GM18498 (cell line): ENCODE measurements at regions not wholly inside any gene's neighbourhood (a gene's known extent, or its start where the extent isn't known, plus 50 kb on each side); places are given as distances from the start of the nearest gene placed in this dataset.
"Not testable (repeated sequence)": the region's sequence is repeated elsewhere in the genome, so short reads cannot be mapped to it uniquely, and the experiment has no call there.

ENCODE experiments used
- ATAC-seq: cut with Tn5 transposase; IDR thresholded peaks from one replicate; pipeline ENCODE4 v1.9.1; 2021; ENCODE audit warnings: mild to moderate bottlenecking, moderate library complexity; ENCODE audit not compliant: unreplicated experiment

DNA sequence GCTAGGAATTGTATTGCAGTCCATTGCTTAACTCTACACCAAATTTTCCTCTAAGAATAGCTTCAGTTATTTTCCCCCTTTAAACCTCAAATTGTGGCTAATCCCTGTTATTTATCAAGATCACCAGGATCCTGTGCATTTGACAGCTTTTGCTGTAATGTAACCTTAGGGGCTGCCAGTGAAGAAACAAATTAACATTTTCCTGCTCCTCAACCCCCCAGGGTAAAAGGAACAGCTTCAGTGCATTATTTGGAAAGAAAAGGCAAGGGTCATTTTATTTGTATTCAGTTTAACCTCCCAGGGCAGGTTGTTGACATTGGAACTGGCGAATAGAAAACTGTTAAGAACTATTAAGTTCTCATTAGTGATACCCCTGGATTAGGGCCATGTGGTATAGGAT is 57.0 kb downstream of the PCDH20 start:
- no peak for ATAC-seq

DNA sequence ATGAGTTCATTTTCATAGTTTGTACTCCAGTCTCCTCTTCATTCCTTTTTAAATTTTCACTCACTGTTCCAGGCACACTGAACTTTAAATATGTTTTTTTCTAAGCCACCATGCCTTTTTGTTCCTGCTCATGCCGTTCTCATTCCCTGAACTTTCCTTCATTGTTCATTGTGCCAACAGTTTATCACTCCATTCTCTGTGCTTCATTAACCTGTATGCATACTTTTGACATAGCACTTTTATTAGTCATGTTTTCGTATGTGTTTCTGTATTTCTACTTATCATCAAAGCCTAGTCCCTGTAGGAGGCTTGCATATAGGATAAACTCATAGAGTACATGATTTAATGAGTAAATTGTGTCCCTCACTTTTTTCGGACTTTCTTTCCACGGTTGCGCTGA is 65.3 kb downstream of the PCDH20 start:
- ATAC-seq: no peak

DNA sequence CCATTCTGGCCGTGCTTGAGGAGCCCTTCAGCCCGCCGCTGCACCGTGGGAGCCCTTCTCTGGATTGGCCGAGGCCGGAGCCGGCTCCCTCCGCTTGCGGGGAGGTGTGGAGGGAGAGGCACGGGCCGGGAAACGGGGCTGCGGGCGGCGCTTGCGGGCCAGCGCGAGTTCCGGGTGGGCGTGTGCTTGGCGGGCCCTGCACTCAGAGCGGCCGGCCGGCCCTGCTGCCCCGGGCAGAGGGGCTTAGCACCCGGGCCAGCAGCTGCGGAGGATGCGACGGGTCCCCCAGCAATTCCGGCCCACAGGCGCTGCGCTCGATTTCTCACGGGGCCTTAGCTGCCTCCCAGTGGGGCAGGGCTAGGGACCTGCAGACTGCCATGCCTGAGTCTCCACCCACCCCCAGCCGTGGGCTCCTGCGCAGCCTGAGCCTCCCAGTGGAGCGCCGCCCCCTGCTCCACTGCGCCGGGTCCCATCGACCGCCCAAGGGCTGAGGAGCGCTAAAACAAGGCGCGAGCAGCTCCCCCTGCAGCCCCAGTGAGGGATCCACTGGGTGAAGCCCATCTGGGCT is 76.5 kb downstream of the PCDH20 start:
- ATAC-seq: no peak

DNA sequence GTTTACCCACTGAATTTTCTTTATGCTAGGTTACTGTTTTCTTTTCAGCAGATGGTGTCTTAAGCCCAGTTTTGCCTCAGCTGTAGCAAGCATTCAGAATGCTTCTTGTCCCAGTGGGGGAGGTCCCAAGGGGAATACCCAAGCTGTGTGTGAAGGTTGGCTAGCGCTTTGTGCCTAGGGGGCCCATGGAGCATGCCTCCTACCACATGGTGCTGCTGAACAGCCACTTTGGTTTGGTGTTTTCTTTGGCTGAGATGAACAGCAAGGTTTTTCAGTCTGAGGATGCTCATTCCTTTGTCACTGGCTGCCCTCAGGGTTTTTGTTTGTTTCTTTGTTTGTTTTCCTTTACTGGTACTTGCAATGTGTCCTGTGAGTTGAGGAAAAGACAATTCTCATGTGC is 99.0 kb downstream of the PCDH20 start:
- no peak for ATAC-seq

DNA sequence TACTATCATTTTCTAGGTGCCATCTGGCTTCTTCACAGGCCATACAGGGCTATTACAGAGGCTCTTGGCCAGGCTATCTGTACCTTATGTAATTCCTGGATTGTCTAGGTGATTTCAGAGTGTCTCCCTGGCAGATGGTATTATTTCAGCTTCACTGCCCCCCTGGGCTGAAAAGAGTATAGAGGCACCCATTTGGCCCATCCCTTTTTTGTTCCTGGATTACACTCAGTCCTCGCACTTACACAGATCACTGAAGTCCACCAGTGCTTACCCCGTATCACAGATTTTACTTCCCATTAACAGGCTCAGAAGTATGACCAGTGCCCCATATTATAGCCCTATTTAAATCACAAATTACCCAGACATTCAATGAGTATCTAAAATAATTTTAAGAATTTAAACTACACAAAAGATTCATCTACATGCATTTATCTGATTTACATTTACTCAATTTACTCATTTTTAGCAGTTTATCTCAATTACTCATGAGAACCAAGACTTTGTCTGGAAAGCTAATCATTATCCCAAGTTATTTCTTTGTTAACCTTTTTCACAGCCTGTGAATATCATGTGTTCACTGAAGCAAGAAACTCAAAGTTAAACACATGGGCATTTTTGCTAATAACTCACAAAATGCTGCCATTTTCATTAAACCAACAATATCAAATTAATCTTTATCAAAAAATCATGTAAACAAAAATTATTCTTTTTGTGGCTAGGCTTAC is 121.0 kb downstream of the PCDH20 start:
- ATAC-seq: no peak

DNA sequence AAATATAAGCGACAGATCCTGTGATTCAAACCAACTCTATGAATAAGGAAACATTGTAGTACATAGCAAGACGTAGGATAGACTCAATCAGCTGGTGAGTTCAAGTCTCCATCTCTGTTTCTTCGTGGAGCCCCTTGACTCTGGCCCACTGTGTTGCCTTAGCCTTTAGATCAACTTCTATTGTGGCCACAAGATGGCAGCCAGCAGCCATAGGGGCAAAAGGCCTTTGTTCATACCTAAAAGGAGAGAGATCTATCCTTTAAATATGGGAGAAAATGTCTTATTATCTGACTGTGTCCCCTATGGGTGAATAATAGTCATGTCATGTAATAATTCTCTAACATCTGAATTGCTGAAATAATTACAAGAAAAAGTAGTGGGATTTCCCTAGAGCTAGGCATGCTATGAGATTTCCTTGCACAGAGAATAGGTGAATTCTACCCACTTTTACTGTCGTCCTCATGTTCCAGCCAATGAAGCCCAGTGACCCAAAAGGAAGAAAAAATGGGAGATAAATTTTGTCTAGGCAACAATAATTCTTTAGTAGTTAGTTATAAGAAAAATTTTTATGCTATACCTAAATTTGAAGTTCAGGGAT is 129.4 kb downstream of the PCDH20 start:
- ATAC-seq: no peak

DNA sequence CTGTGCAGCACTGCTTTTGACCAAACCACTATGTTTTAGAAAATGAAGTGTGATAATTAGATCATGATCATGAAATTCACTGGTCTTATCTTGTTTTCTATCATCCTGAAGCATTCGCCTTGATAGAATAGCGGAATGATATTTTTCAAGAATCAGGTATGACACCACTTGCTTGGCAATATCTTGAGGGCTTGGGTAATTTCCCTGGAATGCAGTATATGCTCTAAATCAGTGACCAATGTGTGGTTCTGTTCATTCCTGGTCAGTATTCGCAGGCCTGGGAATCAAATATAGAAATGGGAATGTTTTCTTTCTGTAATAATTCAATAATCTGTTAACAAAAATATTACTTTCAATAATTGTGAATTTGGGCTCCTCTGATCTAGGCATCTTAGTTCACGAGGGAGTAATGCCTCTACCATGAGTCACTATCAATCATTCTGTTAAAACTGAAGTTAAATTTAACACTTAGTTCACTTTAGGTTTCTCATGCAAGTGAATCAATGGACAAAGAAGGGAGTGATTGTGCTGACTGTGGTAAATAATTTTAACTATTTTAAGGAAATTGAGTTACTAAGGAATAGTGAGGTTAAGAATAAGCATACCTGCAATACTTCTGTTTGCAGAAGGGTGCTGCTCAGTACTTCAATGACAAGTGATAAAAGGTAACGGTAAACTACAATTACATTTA is 137.9 kb downstream of the PCDH20 start:
- no peak for ATAC-seq

DNA sequence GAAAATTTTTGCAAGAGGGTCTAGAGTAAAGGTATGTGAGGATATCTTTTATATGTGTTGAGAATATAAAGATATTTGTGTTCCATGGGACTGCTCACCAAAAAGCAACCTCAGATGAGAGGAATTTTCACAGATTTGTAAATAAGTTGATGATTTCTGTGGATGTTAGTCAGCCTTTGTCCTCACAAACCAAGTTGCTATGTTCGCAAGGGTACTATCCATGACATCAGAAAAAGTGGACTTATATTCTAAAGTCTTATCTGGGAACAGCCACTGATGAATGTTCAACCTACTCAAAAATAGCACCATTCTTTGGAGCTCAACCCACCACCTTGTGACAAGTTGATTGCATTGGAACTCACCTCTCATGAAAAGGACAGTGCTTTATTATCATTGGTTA is 138.6 kb downstream of the PCDH20 start:
- no peak for ATAC-seq

DNA sequence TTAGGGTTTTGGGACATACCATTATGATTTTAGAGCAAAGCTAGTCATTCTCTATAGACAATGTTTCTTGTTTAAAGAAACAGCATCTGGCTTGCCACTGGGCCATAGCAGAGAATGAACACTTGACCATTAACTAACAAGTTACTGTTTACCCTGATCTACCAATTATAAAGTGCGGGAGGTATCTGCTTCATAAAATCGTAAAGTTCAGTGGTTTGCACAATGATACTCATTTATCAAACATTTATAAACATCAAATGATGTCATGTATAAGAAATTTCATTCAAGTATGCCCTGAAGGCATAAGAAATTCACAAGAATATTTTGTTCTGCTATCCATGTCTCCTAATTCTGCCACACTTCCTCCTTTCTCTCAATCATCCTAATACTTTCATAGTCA is 139.2 kb downstream of the PCDH20 start:
- ATAC-seq: no peak

DNA sequence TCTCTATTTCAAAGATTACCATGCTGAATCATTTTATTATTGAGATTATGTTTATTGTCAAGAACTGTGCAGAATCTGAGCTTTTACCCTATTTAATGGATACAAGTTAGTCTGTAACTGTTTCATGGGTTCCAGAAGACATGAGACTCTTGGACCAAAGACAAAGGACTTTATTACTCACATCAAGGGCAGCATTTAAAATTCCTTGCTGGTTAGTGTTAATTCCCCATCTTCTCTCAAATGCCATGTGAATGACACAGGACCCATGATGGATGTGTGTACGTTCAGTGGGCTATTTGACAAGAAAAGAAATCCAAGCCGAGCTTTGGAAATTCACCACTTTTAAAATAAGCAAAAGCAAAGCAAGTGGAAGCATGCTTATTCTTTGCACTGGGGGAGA is 139.9 kb downstream of the PCDH20 start:
- ATAC-seq: no peak

DNA sequence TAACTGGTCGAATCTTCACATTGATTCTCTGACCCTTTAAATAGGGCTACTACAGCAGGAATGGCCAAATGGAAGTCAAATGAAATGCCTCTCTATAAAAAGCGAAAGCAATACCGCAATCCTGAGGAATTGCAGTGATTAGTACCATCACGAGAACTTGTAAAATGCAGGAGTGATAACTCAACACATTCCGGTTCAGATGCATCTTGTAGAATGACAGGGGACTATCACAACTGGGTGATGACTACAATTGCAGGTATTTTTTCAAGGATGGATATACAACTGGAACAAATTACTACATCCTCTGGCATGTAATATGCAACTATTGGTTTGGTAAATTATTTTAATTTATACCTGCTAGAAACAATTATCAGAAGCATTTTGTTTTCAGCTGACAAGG is 140.4 kb downstream of the PCDH20 start:
- no peak for ATAC-seq

DNA sequence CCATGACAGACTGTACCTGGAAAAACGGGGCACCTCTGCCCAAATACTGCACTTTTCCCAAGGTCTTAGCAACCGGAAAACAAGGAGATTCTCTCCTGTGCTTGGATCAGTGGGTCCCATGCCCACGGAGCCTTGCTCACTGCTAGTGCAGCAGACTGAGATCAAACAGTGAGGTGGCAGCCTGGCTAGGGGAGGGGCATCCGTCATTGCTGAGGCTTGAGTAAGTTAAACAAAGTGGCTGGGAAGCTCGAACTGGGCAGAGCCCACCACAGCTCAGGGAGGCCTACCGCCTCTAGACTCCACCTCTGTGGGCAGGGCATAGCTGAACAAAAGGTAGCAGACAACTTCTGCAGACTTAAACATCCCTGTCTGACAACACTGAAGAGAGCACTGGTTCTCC is 148.8 kb downstream of the PCDH20 start:
- ATAC-seq: not testable (repeated sequence)

DNA sequence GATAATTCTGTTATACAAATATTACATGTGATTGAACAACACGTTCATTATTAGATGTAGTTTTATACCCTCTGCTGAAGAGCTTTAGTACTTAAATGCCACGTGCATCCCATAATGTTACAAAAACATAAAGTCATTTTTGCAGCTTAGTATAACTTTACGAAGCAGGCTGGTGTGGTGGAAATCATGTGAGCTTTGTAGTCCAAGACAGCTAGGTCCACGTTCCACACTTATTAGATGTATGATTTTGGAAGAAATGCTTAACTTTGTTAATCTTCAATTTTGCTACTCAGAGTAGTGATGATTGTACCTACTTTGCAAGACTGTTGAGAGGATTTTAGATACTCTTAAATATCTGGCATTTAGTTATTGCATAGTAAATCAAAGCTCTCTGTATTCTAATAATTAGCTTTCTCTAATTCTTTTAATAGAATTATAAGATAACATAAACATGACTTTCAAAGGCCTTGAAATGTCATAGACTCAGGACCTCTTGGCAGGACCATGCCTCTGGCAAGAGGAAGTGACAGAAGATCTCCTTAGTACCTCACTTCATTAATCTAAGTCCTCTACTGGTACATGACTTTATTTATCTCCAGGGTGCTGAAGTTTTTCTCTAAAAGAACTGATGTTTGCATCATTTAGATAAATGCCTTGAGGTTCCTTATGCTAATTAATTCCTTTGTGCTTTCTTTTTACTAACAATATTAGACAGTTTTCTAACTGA is 153.7 kb downstream of the PCDH20 start:
- ATAC-seq: no peak

DNA sequence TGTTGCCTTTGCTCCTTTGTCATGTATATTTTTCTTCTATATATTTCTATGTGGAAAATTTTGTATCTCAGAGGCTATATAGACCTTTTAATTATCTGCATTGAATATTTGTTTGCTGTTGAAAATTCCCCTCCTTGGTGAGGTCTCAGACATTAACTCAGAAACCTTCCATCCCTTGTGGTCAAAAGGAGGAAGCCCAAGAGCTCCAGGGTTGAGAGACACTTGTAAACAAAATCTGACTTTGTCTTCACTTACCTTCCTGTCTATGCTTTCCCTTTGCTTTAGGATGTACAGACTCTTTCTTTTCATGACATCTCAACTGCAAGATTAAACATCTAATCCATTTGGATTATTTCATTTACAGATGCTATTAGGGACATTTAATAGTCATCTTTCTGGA is 157.5 kb downstream of the PCDH20 start:
- ATAC-seq: no peak

DNA sequence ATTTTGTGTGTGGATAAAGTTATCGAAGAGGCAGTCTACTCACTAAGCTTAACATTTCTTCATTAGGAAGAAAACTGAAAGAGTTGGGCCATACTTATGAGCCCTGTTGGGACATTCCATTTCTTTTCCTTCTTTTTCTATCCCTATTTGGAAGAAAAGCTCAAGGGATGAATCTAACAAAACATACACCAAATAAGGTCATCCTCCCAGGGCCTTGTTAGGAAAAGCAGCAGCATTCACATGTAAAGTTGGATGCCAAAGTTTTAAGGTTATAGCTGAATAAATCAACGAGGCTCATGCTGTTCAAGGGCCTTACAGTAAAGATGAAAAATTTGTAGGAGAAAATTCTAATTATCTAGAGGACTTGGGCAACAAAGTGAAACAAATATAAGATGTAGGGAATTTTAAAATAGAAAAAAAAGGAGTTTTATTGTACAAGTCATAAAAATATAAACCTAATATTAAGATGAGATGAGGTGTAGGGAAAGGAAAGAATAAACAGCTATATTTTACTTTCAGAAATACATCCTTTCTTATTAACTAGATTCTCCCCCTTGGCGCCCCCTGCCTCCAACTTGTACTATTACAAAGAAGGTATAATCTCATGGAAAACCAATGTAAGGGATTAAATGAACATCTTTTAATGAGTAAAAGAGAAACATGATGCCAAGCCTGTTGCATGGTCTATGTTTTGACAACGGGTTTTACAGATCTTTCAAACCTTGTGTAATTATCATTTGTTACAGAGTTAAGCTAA is 160.4 kb downstream of the PCDH20 start:
- ATAC-seq: no peak

DNA sequence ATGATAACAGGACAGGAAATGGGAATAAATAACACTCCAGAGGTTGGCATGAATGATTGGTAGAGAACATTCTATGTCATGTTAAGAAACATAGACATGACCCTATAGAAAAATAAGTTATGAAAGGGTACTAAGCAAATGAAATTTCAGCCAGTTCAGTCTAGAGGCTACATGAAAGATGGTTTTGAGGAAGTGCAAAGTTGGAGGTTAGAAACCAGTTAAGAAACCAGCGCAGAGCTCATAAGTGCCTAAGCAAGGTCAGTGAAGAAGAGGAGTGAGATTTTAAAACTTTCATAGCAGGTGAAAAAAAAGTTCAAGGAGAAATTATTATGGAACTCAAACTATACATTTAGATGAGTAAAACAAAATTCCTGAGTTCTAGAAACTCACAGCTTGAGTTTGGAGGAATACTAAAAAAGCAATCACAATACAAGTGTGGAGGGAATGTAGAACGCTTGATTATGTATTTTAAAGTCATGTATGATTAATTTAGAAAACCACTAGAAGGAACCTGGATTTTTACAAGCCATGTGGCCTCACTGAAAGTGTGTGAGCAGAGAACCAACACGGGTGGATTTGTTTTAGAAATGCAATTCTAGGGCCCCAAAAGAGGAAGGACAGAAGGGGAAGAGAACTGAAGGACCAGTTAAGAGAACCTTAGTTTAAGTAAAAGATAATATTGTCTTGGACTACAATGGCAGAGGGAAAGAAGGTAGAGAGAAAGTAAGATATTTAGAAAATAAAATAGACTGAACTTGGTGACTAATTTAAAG is 162.4 kb downstream of the PCDH20 start:
- ATAC-seq: peak; percentile 72

DNA sequence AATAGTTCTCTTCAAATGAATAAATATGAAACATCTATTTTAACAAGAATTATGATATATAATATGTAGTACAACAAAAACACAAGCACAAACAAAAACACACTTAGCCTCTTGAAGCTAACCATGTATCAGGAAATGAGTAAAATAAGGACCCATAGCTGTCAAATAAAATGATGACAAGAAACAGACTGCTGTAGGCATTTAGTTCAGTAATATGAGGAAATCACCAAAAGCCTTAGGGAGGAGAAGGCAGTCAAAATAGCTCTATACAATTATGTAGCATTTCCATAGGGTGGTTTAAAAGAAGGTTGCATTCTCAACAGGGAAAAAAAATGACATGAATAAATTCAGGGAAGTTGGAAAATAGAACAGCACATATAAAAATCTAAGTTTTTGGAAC is 163.4 kb downstream of the PCDH20 start:
- no peak for ATAC-seq

DNA sequence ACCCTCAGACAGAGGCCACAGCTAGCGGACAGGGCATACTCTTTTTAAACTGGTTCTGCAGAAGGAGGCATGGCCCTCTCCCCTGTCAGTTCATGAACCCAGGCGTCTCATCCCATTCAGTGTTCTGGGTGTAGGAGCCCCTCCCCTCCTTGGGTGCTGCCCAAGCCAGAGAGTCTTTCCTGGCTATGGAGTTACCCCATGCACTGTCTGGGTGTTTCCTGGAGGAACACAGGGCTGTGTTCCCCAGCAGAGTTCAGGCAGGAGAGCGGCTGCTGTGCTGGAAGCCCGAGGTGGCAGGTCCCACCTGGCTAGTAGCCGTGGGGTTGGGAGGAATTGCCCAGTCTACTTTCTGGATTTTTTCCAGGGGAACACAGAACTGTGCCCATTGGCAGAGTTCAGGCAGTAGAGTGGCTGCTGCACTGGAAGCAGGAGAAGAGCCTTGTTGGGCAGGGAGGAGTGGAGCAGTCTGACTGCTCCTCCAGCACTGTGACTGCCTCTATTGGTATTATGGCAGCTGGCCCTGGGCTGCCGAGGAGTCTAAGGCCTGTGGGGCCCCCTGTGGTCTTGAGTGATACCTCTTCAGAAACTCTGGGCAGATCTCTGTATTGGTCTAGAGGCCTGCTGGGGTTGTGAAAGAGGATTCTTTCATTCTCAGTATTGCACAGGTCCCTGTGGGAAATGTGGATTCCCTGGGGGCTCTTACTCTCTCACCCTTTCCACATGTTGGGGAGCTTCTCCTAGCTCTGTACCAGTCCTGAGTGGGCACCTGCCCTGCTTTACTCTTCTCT is 168.3 kb downstream of the PCDH20 start:
- peak; percentile 91 for ATAC-seq

DNA sequence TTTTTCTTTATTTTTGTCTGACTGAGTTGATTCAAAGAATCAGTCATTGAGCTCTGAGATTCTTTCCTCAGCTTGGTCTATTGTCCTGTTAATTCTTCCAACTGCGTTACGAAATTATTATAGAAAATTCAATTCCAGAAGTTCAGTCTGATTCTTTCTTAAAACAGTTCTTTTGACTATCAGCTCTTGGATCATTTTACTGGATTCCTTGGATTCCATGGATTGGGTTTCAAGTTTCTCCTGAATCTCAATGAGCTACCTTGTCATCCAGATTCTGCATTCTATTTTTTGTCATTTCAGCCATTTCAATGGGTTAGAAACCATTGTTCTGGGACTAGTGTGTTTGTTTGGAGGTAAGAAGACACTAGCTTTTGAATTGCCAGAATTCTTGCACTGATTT is 169.3 kb downstream of the PCDH20 start:
- no peak for ATAC-seq
